ENCODE measurements at regions not wholly inside any gene's neighbourhood (a gene's known extent, or its start where the extent isn't known, plus 50 kb on each side); places are given as distances from the start of the nearest gene placed in this dataset.
"Not testable (repeated sequence)": the region's sequence is repeated elsewhere in the genome, so short reads cannot be mapped to it uniquely, and the experiment has no call there.

- H3K4me3 ChIP-seq (ENCODE audit: low read depth, low read length) = no peak overlapping the region
- no peak for DNase-seq (ENCODE audit: low read depth)
- TF ChIP-seq CTCF (IDR thresholded peaks at IDR 0.05; ENCODE audit: low read depth, low read length, missing control alignments) = no peak
Measured at GRCh38 chr12:31220633-31221550, 105.1 kb downstream of the SINHCAF start.

DNA sequence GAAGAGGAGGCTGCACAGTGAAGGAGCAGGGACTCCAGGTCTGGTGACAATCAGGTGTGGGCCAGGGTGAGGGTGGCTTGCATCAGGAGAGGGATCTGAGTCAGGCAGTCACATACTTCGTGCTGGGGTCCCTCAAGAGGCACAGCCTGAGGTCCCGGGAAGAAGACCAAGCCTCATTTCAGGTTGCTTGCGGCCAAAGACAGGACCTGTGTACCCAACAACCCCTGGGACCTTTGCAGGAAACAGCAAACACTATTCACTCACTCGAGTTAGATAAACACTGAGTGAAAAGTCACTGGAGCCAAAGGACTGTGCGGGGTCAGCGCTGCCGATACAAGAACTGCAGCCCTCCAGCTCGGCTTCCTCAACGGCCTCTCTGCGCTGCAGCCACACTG lies 104.4 kb downstream of the SINHCAF start:
- no peak for DNase-seq (ENCODE audit: low read depth)
- no peak overlapping the region for H3K4me3 ChIP-seq (ENCODE audit: low read depth, low read length)
- TF ChIP-seq CTCF (IDR thresholded peaks at IDR 0.05; ENCODE audit: low read depth, low read length, missing control alignments) = no peak

DNA sequence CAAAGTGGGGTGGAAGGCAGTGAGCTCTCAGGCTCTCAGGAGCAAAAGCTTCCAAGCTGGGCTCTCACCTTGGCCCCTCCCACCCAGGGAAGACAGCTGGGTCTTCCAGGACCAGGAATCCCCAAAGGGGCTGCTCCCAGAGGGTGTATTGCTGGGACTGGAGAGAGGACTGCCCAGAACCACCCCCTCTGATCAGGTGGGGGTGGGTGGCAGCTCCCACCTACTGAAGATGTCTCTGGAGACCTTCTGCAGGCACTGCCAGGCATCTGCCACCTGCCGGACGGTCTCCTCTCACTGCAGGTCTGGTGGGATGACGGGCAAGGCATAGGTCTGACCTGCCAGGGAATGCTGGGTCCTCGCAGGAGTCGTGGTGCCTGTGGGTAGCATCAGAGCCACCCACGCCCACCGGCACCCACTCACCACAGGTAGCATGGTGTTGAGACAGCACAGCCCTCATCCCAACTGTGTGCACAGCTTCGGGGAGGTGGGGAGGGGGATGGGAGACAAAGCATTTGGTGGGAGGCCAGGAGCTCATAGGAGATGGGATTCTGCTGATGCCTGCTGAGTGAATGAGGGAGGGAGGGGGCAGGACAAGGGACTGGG lies 103.2 kb downstream of the SINHCAF start:
- H3K4me3 ChIP-seq (ENCODE audit: low read depth, low read length) = no peak overlapping the region
- no peak for TF ChIP-seq CTCF (IDR thresholded peaks at IDR 0.05; ENCODE audit: low read depth, low read length, missing control alignments)
- DNase-seq (ENCODE audit: low read depth) = no peak

DNA sequence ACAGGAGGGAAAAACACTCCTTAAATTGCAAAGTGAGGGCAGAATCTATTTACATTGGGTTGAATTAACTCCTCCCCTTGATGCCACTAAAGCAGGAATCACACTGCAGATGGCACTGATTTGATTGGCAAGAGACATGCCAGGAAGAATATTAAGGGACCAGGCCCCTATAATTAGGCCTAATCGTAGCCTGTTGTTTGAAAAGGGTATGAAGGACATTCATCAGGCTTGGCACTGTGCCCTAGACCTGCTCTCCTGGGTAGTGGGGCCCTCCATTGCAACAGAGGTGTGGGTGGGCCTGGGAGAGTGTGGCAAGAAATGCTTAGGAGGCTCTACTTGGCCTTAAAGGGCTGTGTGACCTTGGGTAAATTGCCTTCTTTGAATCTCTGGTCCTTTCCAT lies 102.3 kb downstream of the SINHCAF start:
- not testable (repeated sequence) for H3K4me3 ChIP-seq (ENCODE audit: low read depth, low read length); DNase-seq (ENCODE audit: low read depth)

- TF ChIP-seq CTCF (IDR thresholded peaks at IDR 0.05; ENCODE audit: low read depth, low read length, missing control alignments) = no peak
- no peak overlapping the region for H3K4me3 ChIP-seq (ENCODE audit: low read depth, low read length)
- no peak for DNase-seq (ENCODE audit: low read depth)
Measured at GRCh38 chr12:31224768-31225448, 101.0 kb downstream of the SINHCAF start.

GRCh38 chr12:31225656-31226535 lies 100.1 kb downstream of the SINHCAF start:
- no peak overlapping the region for H3K4me3 ChIP-seq (ENCODE audit: low read depth, low read length)
- no peak for DNase-seq (ENCODE audit: low read depth)
- TF ChIP-seq CTCF (IDR thresholded peaks at IDR 0.05; ENCODE audit: low read depth, low read length, missing control alignments) = no peak
